ENCODE measurements at regions not wholly inside any gene's neighbourhood (a gene's known extent, or its start where the extent isn't known, plus 50 kb on each side); places are given as distances from the start of the nearest gene placed in this dataset.
"Not testable (repeated sequence)": the region's sequence is repeated elsewhere in the genome, so short reads cannot be mapped to it uniquely, and the experiment has no call there.

GRCh38 chr20:56724241-56724757 lies 95.2 kb downstream of the TFAP2C start:
- DNase-seq (ENCODE audit: low read depth), result no peak

- DNase-seq (ENCODE audit: low read depth), result no peak
These were observed 100.9 kb downstream of the TFAP2C start for GRCh38 chr20:56730003-56730402.

- DNase-seq (ENCODE audit: low read depth), result no peak
These were observed 101.9 kb downstream of the TFAP2C start for GRCh38 chr20:56730996-56731395.

- no peak for DNase-seq (ENCODE audit: low read depth)
These were observed 102.4 kb downstream of the TFAP2C start for GRCh38 chr20:56731476-56731875.

GRCh38 chr20:56733967-56734366 lies 104.9 kb downstream of the TFAP2C start:
- no peak for DNase-seq (ENCODE audit: low read depth)

- DNase-seq (ENCODE audit: low read depth), result no peak
These were observed 106.1 kb downstream of the TFAP2C start for GRCh38 chr20:56735084-56735642.

- DNase-seq (ENCODE audit: low read depth), result no peak
These were observed 107.3 kb downstream of the TFAP2C start for GRCh38 chr20:56736285-56736857.

GRCh38 chr20:56744325-56744821 lies 115.3 kb downstream of the TFAP2C start:
- DNase-seq (ENCODE audit: low read depth), result not testable (repeated sequence)

- DNase-seq (ENCODE audit: low read depth), result no peak
These were observed 119.6 kb downstream of the TFAP2C start for GRCh38 chr20:56748476-56749377.

- no peak for DNase-seq (ENCODE audit: low read depth)
These were observed 121.3 kb downstream of the TFAP2C start for GRCh38 chr20:56750430-56750829.

GRCh38 chr20:56752274-56752673 lies 123.2 kb downstream of the TFAP2C start:
- DNase-seq (ENCODE audit: low read depth), result no peak

- no peak for DNase-seq (ENCODE audit: low read depth)
These were observed 126.1 kb downstream of the TFAP2C start for GRCh38 chr20:56755201-56755600.

- DNase-seq (ENCODE audit: low read depth), result peak; percentile 61
These were observed 127.6 kb downstream of the TFAP2C start for GRCh38 chr20:56756658-56757057.

- DNase-seq (ENCODE audit: low read depth), result no peak
These were observed 129.6 kb downstream of the TFAP2C start for GRCh38 chr20:56758706-56759105.

GRCh38 chr20:56759741-56760278 lies 130.7 kb downstream of the TFAP2C start:
- no peak for DNase-seq (ENCODE audit: low read depth)

- DNase-seq (ENCODE audit: low read depth), result no peak
These were observed 131.5 kb downstream of the TFAP2C start for GRCh38 chr20:56760610-56761009.

- no peak for DNase-seq (ENCODE audit: low read depth)
These were observed 132.3 kb downstream of the TFAP2C start for GRCh38 chr20:56761393-56761792.

GRCh38 chr20:56762401-56762800 lies 133.3 kb downstream of the TFAP2C start:
- DNase-seq (ENCODE audit: low read depth), result no peak

- no peak for DNase-seq (ENCODE audit: low read depth)
These were observed 133.7 kb downstream of the TFAP2C start for GRCh38 chr20:56762829-56763228.

GRCh38 chr20:56764671-56765070 lies 135.6 kb downstream of the TFAP2C start:
- DNase-seq (ENCODE audit: low read depth), result no peak

GRCh38 chr20:56765172-56766073 lies 136.3 kb downstream of the TFAP2C start:
- DNase-seq (ENCODE audit: low read depth), result no peak

Data from GM04504 (cell line).